ENCODE measurements at regions not wholly inside any gene's neighbourhood (a gene's known extent, or its start where the extent isn't known, plus 50 kb on each side); places are given as distances from the start of the nearest gene placed in this dataset.

- TF ChIP-seq CTCF (tag by site-specific recombination; IDR thresholded peaks at IDR 0.05) (peak; percentile 76), ZNF785 (tag by site-specific recombination; IDR thresholded peaks at IDR 0.05) (no peak), ZNF18 (tag by site-specific recombination; IDR thresholded peaks at IDR 0.05) (no peak), ZNF398 (tag by site-specific recombination; IDR thresholded peaks at IDR 0.05) (no peak), ZNF280C (tag by site-specific recombination; IDR thresholded peaks at IDR 0.05) (no peak), ZNF140 (tag by site-specific recombination; IDR thresholded peaks at IDR 0.05) (no peak), ZNF792 (tag by site-specific recombination; IDR thresholded peaks at IDR 0.05) (no peak), ZNF747 (tag by site-specific recombination; IDR thresholded peaks at IDR 0.05) (no peak), ZIC2 (tag by site-specific recombination; IDR thresholded peaks at IDR 0.05) (no peak), ZNF146 (tag by site-specific recombination; IDR thresholded peaks at IDR 0.05) (no peak), REST (tag by site-specific recombination; IDR thresholded peaks at IDR 0.05) (no peak), ZNF701 (tag by site-specific recombination; IDR thresholded peaks at IDR 0.05) (no peak)
Measured at GRCh38 chr15:31977812-31978661, 52.3 kb upstream of the CHRNA7 start.

Data from HEK293 (cell line).